ENCODE measurements at regions not wholly inside any gene's neighbourhood (a gene's known extent, or its start where the extent isn't known, plus 50 kb on each side); places are given as distances from the start of the nearest gene placed in this dataset.

- H3K27me3 Mint-ChIP-seq (ENCODE audit: unreplicated experiment): peaks cover 6% of the 10 kb centered on the region
- H3K4me1 Mint-ChIP-seq (ENCODE audit: low read depth, unreplicated experiment): peaks cover 8% of the 10 kb centered on the region
- TF ChIP-seq CTCF (IDR thresholded peaks at IDR 0.05; ENCODE audit: partially characterized antibody, unreplicated experiment): no peak
Measured at GRCh38 chr18:10160251-10160650, 246.4 kb downstream of the VAPA start.

GRCh38 chr18:10161315-10161714 is 247.5 kb downstream of the VAPA start:
- Mint-ChIP-seq H3K36me3 (ENCODE audit: unreplicated experiment) (no peaks in the 10 kb centered on the region), H3K27ac (ENCODE audit: unreplicated experiment) (no peak overlapping the region), H3K4me1 (ENCODE audit: low read depth, unreplicated experiment) (peaks cover 13% of the 10 kb centered on the region), H3K9me3 (ENCODE audit: unreplicated experiment) (peaks cover 3% of the 10 kb centered on the region), H3K4me3 (ENCODE audit: unreplicated experiment) (no peak overlapping the region), H3K27me3 (ENCODE audit: unreplicated experiment) (peaks cover 6% of the 10 kb centered on the region)
- TF ChIP-seq CTCF (IDR thresholded peaks at IDR 0.05; ENCODE audit: partially characterized antibody, unreplicated experiment): no peak
- DNase-seq: no peak

More at GRCh38 chr18:10160251-10160650, 246.4 kb downstream of the VAPA start:
- H3K9me3 Mint-ChIP-seq (ENCODE audit: unreplicated experiment): no peaks in the 10 kb centered on the region
- no peak overlapping the region for H3K4me3 Mint-ChIP-seq (ENCODE audit: unreplicated experiment)
- H3K36me3 Mint-ChIP-seq (ENCODE audit: unreplicated experiment): no peaks in the 10 kb centered on the region
- no peak overlapping the region for H3K27ac Mint-ChIP-seq (ENCODE audit: unreplicated experiment)
- DNase-seq: no peak

- Mint-ChIP-seq H3K27ac (ENCODE audit: unreplicated experiment) (no peak overlapping the region), H3K9me3 (ENCODE audit: unreplicated experiment) (peaks cover 5% of the 10 kb centered on the region)
Measured at GRCh38 chr18:10162340-10162739, 248.5 kb downstream of the VAPA start.

DNA sequence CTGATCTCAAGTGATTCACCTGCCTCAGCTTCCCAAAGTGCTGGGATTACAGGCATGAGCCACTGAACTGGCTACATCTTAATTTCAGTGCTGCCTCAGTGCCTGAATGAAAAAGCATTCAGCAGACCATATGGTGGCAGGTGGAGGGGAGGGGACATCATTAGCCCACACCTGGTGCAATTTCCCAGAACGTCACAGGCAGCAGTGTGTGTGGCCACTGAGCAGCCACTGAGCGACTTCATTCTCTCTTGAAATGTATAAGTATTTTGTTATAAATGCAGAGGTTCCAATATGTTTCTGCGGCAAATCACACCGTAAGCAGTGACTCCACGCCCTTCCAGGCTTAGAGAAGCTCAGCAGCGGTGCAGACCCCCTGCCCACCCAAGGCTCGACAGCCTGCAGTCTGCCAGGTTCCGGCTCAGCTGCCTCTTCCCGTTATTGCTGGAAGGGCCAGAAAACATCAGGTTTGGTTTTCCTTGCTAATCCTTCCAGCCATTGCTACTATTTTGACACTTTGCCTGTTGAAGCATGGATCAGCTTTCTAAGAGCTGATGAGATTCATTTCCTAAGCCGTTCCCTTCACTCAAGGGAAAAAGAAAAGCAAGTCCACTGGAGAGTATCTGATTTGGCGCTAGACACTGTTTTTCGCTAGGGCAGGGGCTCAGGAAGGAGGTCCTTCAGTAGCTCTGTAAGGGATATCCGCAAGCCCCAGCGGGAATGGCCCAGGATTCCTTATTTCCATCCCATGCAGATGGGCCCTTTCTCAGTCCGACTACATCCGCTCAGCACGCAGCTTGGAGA is 250.7 kb downstream of the VAPA start:
- Mint-ChIP-seq H3K36me3 (ENCODE audit: unreplicated experiment) (no peaks in the 10 kb centered on the region), H3K9me3 (ENCODE audit: unreplicated experiment) (peaks cover 7% of the 10 kb centered on the region), H3K4me1 (ENCODE audit: low read depth, unreplicated experiment) (peaks cover 24% of the 10 kb centered on the region), H3K27ac (ENCODE audit: unreplicated experiment) (peak overlapping the region; percentile 78), H3K4me3 (ENCODE audit: unreplicated experiment) (no peak overlapping the region), H3K27me3 (ENCODE audit: unreplicated experiment) (peaks cover 9% of the 10 kb centered on the region)
- TF ChIP-seq CTCF (IDR thresholded peaks at IDR 0.05; ENCODE audit: partially characterized antibody, unreplicated experiment): no peak
- peak; percentile 62 for DNase-seq

More at GRCh38 chr18:10162340-10162739, 248.5 kb downstream of the VAPA start:
- H3K36me3 Mint-ChIP-seq (ENCODE audit: unreplicated experiment): no peaks in the 10 kb centered on the region
- no peak for TF ChIP-seq CTCF (IDR thresholded peaks at IDR 0.05; ENCODE audit: partially characterized antibody, unreplicated experiment)
- H3K27me3 Mint-ChIP-seq (ENCODE audit: unreplicated experiment): peaks cover 7% of the 10 kb centered on the region
- no peak for DNase-seq
- peaks cover 17% of the 10 kb centered on the region for H3K4me1 Mint-ChIP-seq (ENCODE audit: low read depth, unreplicated experiment)
- H3K4me3 Mint-ChIP-seq (ENCODE audit: unreplicated experiment): no peak overlapping the region

DNA sequence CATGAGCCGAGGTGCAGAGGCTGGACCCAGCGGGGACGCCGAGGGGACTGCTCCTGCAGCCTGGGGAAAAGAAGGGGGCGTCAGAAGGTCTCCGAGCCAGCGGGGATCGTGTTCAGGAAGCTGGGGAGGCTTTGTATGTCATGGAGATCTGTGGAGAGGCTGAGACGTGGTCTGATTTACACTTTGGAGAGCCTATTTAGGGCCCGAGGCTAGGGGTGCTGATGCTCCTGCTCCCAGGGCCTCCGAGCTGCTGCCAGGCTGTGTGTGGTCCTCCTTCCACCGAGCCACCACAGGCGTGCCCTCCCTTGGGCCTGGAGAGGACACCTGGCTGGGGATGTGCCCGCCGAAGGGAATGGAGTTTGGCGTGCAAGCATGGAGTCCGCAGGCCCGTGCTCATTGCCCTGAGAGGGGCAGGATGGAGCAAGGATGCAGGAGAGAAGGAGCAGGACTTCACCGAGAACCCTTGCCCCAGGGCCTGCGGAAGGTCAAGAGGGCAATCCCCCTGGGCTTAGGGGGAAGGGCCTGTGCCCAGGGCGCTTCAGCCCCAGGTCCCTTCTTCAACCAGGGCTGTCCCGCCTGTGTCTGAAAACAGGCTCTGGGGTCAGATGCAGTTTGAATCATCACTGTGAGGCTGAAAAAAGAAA is 252.5 kb downstream of the VAPA start:
- H3K9me3 Mint-ChIP-seq (ENCODE audit: unreplicated experiment): peaks cover 7% of the 10 kb centered on the region
- H3K36me3 Mint-ChIP-seq (ENCODE audit: unreplicated experiment): no peaks in the 10 kb centered on the region
- DNase-seq: peak; percentile 73
- H3K27me3 Mint-ChIP-seq (ENCODE audit: unreplicated experiment): peaks cover 7% of the 10 kb centered on the region
- no peak overlapping the region for H3K27ac Mint-ChIP-seq (ENCODE audit: unreplicated experiment)
- no peak overlapping the region for H3K4me3 Mint-ChIP-seq (ENCODE audit: unreplicated experiment)
- TF ChIP-seq CTCF (IDR thresholded peaks at IDR 0.05; ENCODE audit: partially characterized antibody, unreplicated experiment): no peak
- peaks cover 24% of the 10 kb centered on the region for H3K4me1 Mint-ChIP-seq (ENCODE audit: low read depth, unreplicated experiment)

Measured in glutamatergic neuron (in vitro differentiated cells).